Fibroblast of skin of scalp (primary cell): ENCODE measurements at regions not wholly inside any gene's neighbourhood (a gene's known extent, or its start where the extent isn't known, plus 50 kb on each side); places are given as distances from the start of the nearest gene placed in this dataset.
"Not testable (repeated sequence)": the region's sequence is repeated elsewhere in the genome, so short reads cannot be mapped to it uniquely, and the experiment has no call there.

ENCODE experiments used
- DNase-seq: peaks from one replicate; pipeline ENCODE4 v3.0.0-alpha.2; 2013

GRCh38 chr11:129637983-129638776 lies 177.5 kb upstream of the TMEM45B start:
- no peak for DNase-seq

GRCh38 chr11:129639300-129639699 lies 176.3 kb upstream of the TMEM45B start:
- DNase-seq, result peak; percentile 82

- DNase-seq, result no peak
Observed at GRCh38 chr11:129640671-129641070, 175.0 kb upstream of the TMEM45B start.

- peak; percentile 37 for DNase-seq
Observed at GRCh38 chr11:129643031-129643721, 172.5 kb upstream of the TMEM45B start.

- no peak for DNase-seq
Observed at GRCh38 chr11:129644326-129644725, 171.3 kb upstream of the TMEM45B start.

- no peak for DNase-seq
Observed at GRCh38 chr11:129645943-129646342, 169.7 kb upstream of the TMEM45B start.

GRCh38 chr11:129650044-129650443 lies 165.6 kb upstream of the TMEM45B start:
- not testable (repeated sequence) for DNase-seq

- DNase-seq, result peak; percentile 27
Observed at GRCh38 chr11:129652835-129653234, 162.8 kb upstream of the TMEM45B start.

- DNase-seq, result no peak
Observed at GRCh38 chr11:129655247-129655832, 160.3 kb upstream of the TMEM45B start.

GRCh38 chr11:129657866-129658525 lies 157.7 kb upstream of the TMEM45B start:
- no peak for DNase-seq

GRCh38 chr11:129658526-129658867 lies 157.2 kb upstream of the TMEM45B start:
- DNase-seq, result no peak

- DNase-seq, result no peak
Observed at GRCh38 chr11:129680907-129681306, 134.7 kb upstream of the TMEM45B start.

- DNase-seq, result no peak
Observed at GRCh38 chr11:129681344-129682114, 134.1 kb upstream of the TMEM45B start.

- no peak for DNase-seq
Observed at GRCh38 chr11:129686269-129686668, 129.4 kb upstream of the TMEM45B start.

GRCh38 chr11:129691142-129691541 lies 124.5 kb upstream of the TMEM45B start:
- DNase-seq, result no peak

GRCh38 chr11:129694538-129694937 lies 121.1 kb upstream of the TMEM45B start:
- no peak for DNase-seq

- no peak for DNase-seq
Observed at GRCh38 chr11:129694966-129695365, 120.7 kb upstream of the TMEM45B start.

- peak; percentile 33 for DNase-seq
Observed at GRCh38 chr11:129695571-129696308, 119.9 kb upstream of the TMEM45B start.

GRCh38 chr11:129696309-129696989 lies 119.2 kb upstream of the TMEM45B start:
- DNase-seq, result no peak

GRCh38 chr11:129698212-129698611 lies 117.4 kb upstream of the TMEM45B start:
- DNase-seq, result no peak

- no peak for DNase-seq
Observed at GRCh38 chr11:129699711-129700304, 115.8 kb upstream of the TMEM45B start.
